Kidney (tissue), 13 donors: ENCODE measurements at regions not wholly inside any gene's neighbourhood (a gene's known extent, or its start where the extent isn't known, plus 50 kb on each side); places are given as distances from the start of the nearest gene placed in this dataset.

ENCODE experiments used
- DNase-seq, 5 donors: peaks; one replicate each; pipeline ENCODE4 v3.0.0-alpha.2; 2013 to 2020
- FAIRE-seq: peaks from 2 replicates; lab custom pipeline; 2012; peaks lifted over from hg19 to GRCh38; lab: Jason Lieb, UNC
- H3K27ac ChIP-seq, 2 donors: one replicate each; pipeline ENCODE4 v1.7.0; 2013; ENCODE audit warnings: low read depth in 2 of 2, low read length in 2 of 2, inconsistent platforms in 1 of 2
- H3K27me3 ChIP-seq: one replicate; pipeline ENCODE4 v1.7.1; 2013; ENCODE audit warnings: low read length, inconsistent platforms; ENCODE audit not compliant: control insufficient read depth, insufficient read depth
- H3K36me3 ChIP-seq, 3 donors: one replicate each; pipeline versions ENCODE4 v1.7.0 to v1.7.1; 2013; ENCODE audit warnings: low read length in 3 of 3, control low read depth in 1 of 3, inconsistent platforms in 1 of 3; ENCODE audit not compliant: insufficient read depth in 3 of 3, control insufficient read depth in 2 of 3
- H3K4me1 ChIP-seq, 3 donors: one replicate each; pipeline versions ENCODE4 v1.7.0 to v1.7.1; 2013; ENCODE audit warnings: low read length in 3 of 3, inconsistent platforms in 1 of 3, low read depth in 1 of 3; ENCODE audit not compliant: control insufficient read depth in 2 of 3, insufficient read depth in 2 of 3
- H3K4me3 ChIP-seq, 3 donors: one replicate each; pipeline versions ENCODE4 v1.7.0 to v1.8.1; 2013; ENCODE audit warnings: low read length in 3 of 3, control low read depth in 1 of 3, inconsistent platforms in 1 of 3
- H3K9ac ChIP-seq, 3 donors: one replicate each; pipeline versions ENCODE4 v1.7.0 to v1.7.1; 2013; ENCODE audit warnings: low read length in 3 of 3, control low read depth in 1 of 3, inconsistent platforms in 1 of 3
- H3K9me3 ChIP-seq, 3 donors: one replicate each; pipeline versions ENCODE4 v1.7.0 to v1.7.1; 2013; ENCODE audit warnings: low read length in 3 of 3, control low read depth in 1 of 3, inconsistent platforms in 1 of 3; ENCODE audit not compliant: control insufficient read depth in 2 of 3, insufficient read depth in 1 of 3
- CTCF ChIP-seq: IDR thresholded peaks from 3 replicates; pipeline ENCODE4 v1.5.1; 2012; ENCODE audit warnings: mild to moderate bottlenecking, moderate library complexity, borderline replicate concordance; ENCODE audit not compliant: insufficient read depth; ENCODE audit errors: extremely low read depth
- intact Hi-C: fragments of 100-400 bp; cut with DNase I; formaldehyde crosslinking; loops from one replicate; pipeline ENCODE4 v1.11.1; 2022
- donor health status: control.
- donor health status: control.
- donor health status: control.
- donor health status: control.
- donor health status: control.
- donor health status: DM: yes; HTN: yes; CAD: no.
- donor health status: Normal renal cell carcinoma (clear cell type).

GRCh38 chr2:100731535-100731981, 88.4 kb upstream of the NPAS2 start:
- DNase-seq: no peak
- FAIRE-seq: no peak
- TF ChIP-seq CTCF: no peak
- Histone ChIP-seq H3K27me3 (no peaks in the 10 kb centered on the region), H3K36me3 (no peaks in the 10 kb centered on the region), H3K9ac (no peak overlapping the region), H3K4me1 (no peaks in the 10 kb centered on the region), H3K4me3 (no peak overlapping the region), H3K27ac (no peak overlapping the region), H3K9me3 (no peaks in the 10 kb centered on the region)
- intact Hi-C loops: loop anchor here (10.0 kb wide), 1 partner anchor 253 kb away; no protein-coding TSS in a partner anchor

- no peak for FAIRE-seq
- intact Hi-C loops: loop anchor here (10.0 kb wide), 1 partner anchor 251 kb away; no protein-coding TSS in a partner anchor
Observed at GRCh38 chr2:100733391-100734187, 86.3 kb upstream of the NPAS2 start.

GRCh38 chr2:100736121-100736915, 83.6 kb upstream of the NPAS2 start:
- Histone ChIP-seq H3K27me3 (no peaks in the 10 kb centered on the region), H3K4me3 (no peak overlapping the region), H3K9me3 (no peaks in the 10 kb centered on the region), H3K9ac (no peak overlapping the region), H3K27ac (no peak overlapping the region), H3K4me1 (no peaks in the 10 kb centered on the region), H3K36me3 (no peaks in the 10 kb centered on the region)
- no peak for DNase-seq
- intact Hi-C loops: loop anchor here (10.0 kb wide), 1 partner anchor 248 kb away; no protein-coding TSS in a partner anchor
- no peak for TF ChIP-seq CTCF
- no peak for FAIRE-seq

More at GRCh38 chr2:100733391-100734187, 86.3 kb upstream of the NPAS2 start:
- H3K4me3 ChIP-seq: no peak overlapping the region
- no peaks in the 10 kb centered on the region for H3K36me3 ChIP-seq
- H3K9ac ChIP-seq: no peak overlapping the region
- H3K4me1 ChIP-seq: no peaks in the 10 kb centered on the region
- peak in 4 of 5 donors; percentile 49 to 68 (median 62) for DNase-seq
- no peaks in the 10 kb centered on the region for H3K9me3 ChIP-seq
- H3K27me3 ChIP-seq: no peaks in the 10 kb centered on the region
- no peak for TF ChIP-seq CTCF
- no peak overlapping the region for H3K27ac ChIP-seq
